ENCODE measurements at regions not wholly inside any gene's neighbourhood (a gene's known extent, or its start where the extent isn't known, plus 50 kb on each side); places are given as distances from the start of the nearest gene placed in this dataset.

DNA sequence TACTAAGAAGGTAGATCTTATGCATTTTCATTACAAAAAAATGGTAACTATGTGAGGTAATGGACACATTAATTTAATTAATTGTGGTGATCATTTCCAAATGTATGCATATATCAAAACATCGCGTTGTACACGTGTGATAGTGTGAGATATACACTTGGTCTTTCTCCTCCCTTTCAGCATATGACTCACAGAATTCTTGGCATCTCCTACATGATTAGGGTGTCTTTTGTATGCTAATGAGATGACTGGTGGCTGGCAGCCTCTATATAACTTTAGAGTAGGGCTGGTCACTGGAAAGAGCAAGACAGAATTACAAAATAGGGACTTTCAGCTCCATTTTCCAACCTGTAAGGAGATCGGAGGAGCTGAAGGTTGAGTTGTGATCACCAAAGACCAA is 1167.6 kb downstream of the CDH12 start:
- H3K27ac ChIP-seq, result no peak overlapping the region
- no peaks in the 10 kb centered on the region for H3K9me3 ChIP-seq (ENCODE audit: low read depth)
- no peak overlapping the region for H3K4me3 ChIP-seq
- peak in 1 of 2 donors; percentile 48 for DNase-seq (ENCODE audit: low read depth in 1 of 2, low spot score in 1 of 2)
- H3K27me3 ChIP-seq, result no peaks in the 10 kb centered on the region
- no peaks in the 10 kb centered on the region for H3K36me3 ChIP-seq
- H3K4me1 ChIP-seq (ENCODE audit: low read depth), result no peaks in the 10 kb centered on the region
- TF ChIP-seq CTCF (IDR thresholded peaks at IDR 0.05; ENCODE audit: low read depth, low read length), result no peak

DNA sequence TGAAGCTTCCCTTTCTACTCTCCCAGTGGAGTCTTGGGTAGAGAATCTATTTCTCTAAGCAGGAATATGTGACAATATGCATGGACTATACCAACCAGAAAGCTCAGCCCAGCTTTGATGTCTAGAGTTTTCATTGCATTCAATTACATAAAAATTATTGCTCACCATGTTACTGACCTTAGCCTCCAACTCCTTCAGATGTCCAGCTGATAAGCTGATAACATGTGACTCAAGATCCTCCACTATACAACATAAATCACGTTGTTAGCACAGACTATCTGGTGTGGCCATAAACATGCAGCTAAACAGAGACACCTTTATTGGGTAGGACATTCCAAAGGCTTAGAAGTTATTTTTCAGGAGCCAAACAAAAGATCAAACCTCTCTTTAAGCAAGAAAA is 1168.2 kb downstream of the CDH12 start:
- Histone ChIP-seq H3K9me3 (ENCODE audit: low read depth) (no peaks in the 10 kb centered on the region), H3K27ac (no peak overlapping the region), H3K4me3 (no peak overlapping the region), H3K36me3 (no peaks in the 10 kb centered on the region), H3K27me3 (no peaks in the 10 kb centered on the region), H3K4me1 (ENCODE audit: low read depth) (no peaks in the 10 kb centered on the region)
- no peak for TF ChIP-seq CTCF (IDR thresholded peaks at IDR 0.05; ENCODE audit: low read depth, low read length)
- DNase-seq (ENCODE audit: low read depth in 1 of 2, low spot score in 1 of 2), result no peak

- Histone ChIP-seq H3K36me3 (no peaks in the 10 kb centered on the region), H3K4me3 (no peak overlapping the region), H3K27ac (no peak overlapping the region), H3K4me1 (ENCODE audit: low read depth) (no peaks in the 10 kb centered on the region), H3K27me3 (no peaks in the 10 kb centered on the region), H3K9me3 (ENCODE audit: low read depth) (no peaks in the 10 kb centered on the region)
- no peak for TF ChIP-seq CTCF (IDR thresholded peaks at IDR 0.05; ENCODE audit: low read depth, low read length)
- no peak for DNase-seq (ENCODE audit: low read depth in 1 of 2, low spot score in 1 of 2)
These were observed 1171.2 kb downstream of the CDH12 start for GRCh38 chr5:21681911-21682310.

DNA sequence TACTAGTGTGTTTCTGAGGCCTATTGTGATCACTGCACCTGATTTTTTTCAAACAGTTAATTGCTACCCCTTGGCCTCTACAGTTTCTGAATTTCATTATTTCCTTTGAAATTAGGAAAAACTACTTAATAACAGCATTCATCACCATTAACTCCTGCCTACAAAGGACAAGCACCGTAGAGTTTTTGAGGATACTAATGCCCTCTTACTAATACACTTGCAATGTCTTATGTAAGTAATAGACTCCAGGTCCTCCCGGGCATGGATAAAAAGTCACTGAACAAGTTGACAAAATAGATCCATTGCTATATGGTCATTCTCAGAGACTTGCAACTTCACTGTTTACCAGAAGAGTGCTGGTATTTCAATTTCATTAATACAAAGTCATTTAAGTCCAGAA is 1172.5 kb downstream of the CDH12 start:
- no peaks in the 10 kb centered on the region for H3K9me3 ChIP-seq (ENCODE audit: low read depth)
- no peak overlapping the region for H3K27ac ChIP-seq
- TF ChIP-seq CTCF (IDR thresholded peaks at IDR 0.05; ENCODE audit: low read depth, low read length), result no peak
- H3K27me3 ChIP-seq, result no peaks in the 10 kb centered on the region
- DNase-seq (ENCODE audit: low read depth in 1 of 2, low spot score in 1 of 2), result peak in 1 of 2 donors; percentile 5
- no peaks in the 10 kb centered on the region for H3K36me3 ChIP-seq
- H3K4me1 ChIP-seq (ENCODE audit: low read depth), result no peaks in the 10 kb centered on the region
- H3K4me3 ChIP-seq, result no peak overlapping the region

DNA sequence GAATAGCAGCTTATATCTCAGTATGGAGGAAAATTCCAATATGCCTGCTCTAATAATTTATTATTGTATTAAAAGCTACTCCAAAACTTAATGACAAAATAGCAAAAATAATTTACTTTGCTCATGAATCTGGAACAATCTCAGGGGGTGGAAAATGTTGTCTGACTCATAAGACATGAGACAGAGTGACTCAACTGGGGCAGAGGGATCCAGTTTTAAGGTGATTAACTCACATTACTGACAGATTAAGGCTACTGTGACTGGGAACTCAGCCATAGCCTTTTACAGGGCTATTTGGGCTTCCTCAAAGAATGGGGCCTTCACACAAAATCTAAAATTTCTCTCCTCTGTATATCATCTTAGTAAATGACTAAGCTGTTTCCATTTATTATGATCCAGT is 1172.9 kb downstream of the CDH12 start:
- no peaks in the 10 kb centered on the region for H3K4me1 ChIP-seq (ENCODE audit: low read depth)
- no peaks in the 10 kb centered on the region for H3K9me3 ChIP-seq (ENCODE audit: low read depth)
- no peak overlapping the region for H3K27ac ChIP-seq
- H3K27me3 ChIP-seq, result no peaks in the 10 kb centered on the region
- TF ChIP-seq CTCF (IDR thresholded peaks at IDR 0.05; ENCODE audit: low read depth, low read length), result no peak
- H3K4me3 ChIP-seq, result no peak overlapping the region
- DNase-seq (ENCODE audit: low read depth in 1 of 2, low spot score in 1 of 2), result peak in 1 of 2 donors; percentile 85
- no peaks in the 10 kb centered on the region for H3K36me3 ChIP-seq

DNA sequence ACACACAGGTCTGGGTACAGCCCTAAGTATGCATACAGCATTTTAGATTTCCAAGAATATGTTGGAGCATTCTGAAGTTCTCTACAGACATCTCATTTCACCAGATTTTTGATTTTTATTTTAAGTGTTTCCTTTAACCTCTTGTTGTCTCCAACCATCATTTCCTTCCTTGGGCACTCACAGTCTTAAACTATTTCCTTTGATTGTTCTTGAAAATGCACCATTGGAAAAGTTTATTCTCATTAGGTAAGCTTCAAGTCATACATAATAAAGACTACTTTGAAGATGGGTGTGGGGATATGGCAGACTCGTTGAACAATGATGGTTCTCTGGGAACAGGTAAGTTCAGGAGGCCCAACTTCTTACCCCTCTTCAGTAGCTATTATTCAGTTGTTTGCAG is 1174.6 kb downstream of the CDH12 start:
- TF ChIP-seq CTCF (IDR thresholded peaks at IDR 0.05; ENCODE audit: low read depth, low read length), result no peak
- Histone ChIP-seq H3K27ac (no peak overlapping the region), H3K27me3 (no peaks in the 10 kb centered on the region), H3K4me1 (ENCODE audit: low read depth) (no peaks in the 10 kb centered on the region), H3K4me3 (no peak overlapping the region), H3K9me3 (ENCODE audit: low read depth) (no peaks in the 10 kb centered on the region), H3K36me3 (no peaks in the 10 kb centered on the region)
- no peak for DNase-seq (ENCODE audit: low read depth in 1 of 2, low spot score in 1 of 2)

Measured in cardiac muscle cell (in vitro differentiated cells and primary cell).